CD8-positive, alpha-beta memory T cell (primary cell): ENCODE measurements at regions not wholly inside any gene's neighbourhood (a gene's known extent, or its start where the extent isn't known, plus 50 kb on each side); places are given as distances from the start of the nearest gene placed in this dataset.

Source experiments
- CTCF ChIA-PET: fragments of 350-600 bp; sonication (Branson Sonifier 250); formaldehyde crosslinking; loops from one replicate; lab custom pipeline; 2021; ENCODE audit warnings: antibody characterized with exemption; lab: Charles Lee
- POLR2A ChIA-PET: fragments of 350-600 bp; sonication (Branson Sonifier 250); formaldehyde crosslinking; loops from one replicate; lab custom pipeline; 2021; ENCODE audit warnings: antibody characterized with exemption; lab: Charles Lee
- DNase-seq, 5 donors: peaks; one replicate each; pipeline versions ENCODE4 v3.0.0 to v3.0.0-alpha.2; 2020 to 2022; ENCODE audit warnings: mixed read lengths in 1 of 5
- H3K27ac ChIP-seq: one replicate; pipeline ENCODE4 v1.7.0; 2013; ENCODE audit warnings: low read depth, mild to moderate bottlenecking, low read length, moderate library complexity
- H3K27me3 ChIP-seq: 2 replicates; pipeline ENCODE4 v1.7.0; 2013; ENCODE audit warnings: low read length, mild to moderate bottlenecking; ENCODE audit not compliant: insufficient read depth, poor library complexity, severe bottlenecking
- H3K36me3 ChIP-seq: 2 replicates; pipeline ENCODE4 v1.7.0; 2013; ENCODE audit warnings: mild to moderate bottlenecking, low read length, moderate library complexity; ENCODE audit not compliant: insufficient read depth
- H3K4me1 ChIP-seq: 2 replicates; pipeline ENCODE4 v1.7.0; 2013; ENCODE audit warnings: mild to moderate bottlenecking, low read length, moderate library complexity; ENCODE audit not compliant: insufficient read depth
- H3K4me3 ChIP-seq: 2 replicates; pipeline ENCODE4 v1.7.0; 2013; ENCODE audit warnings: mild to moderate bottlenecking, low read length
- H3K9me3 ChIP-seq: 2 replicates; pipeline ENCODE4 v1.7.0; 2013; ENCODE audit warnings: mild to moderate bottlenecking, low read length
- H3K27ac Mint-ChIP-seq, 8 donors: one replicate each; pipeline ENCODE4 v1.8.0; 2020 to 2021; ENCODE audit warnings: mixed read lengths in 8 of 8, mild to moderate bottlenecking in 6 of 8, inconsistent platforms in 3 of 8, moderate library complexity in 3 of 8
- H3K27me3 Mint-ChIP-seq, 2 donors: one replicate each; pipeline ENCODE4 v1.8.0; 2020 to 2021; ENCODE audit warnings: mixed read lengths in 2 of 2, mild to moderate bottlenecking in 1 of 2, moderate library complexity in 1 of 2
- H3K36me3 Mint-ChIP-seq, 3 donors: one replicate each; pipeline ENCODE4 v1.8.0; 2020 to 2021; ENCODE audit warnings: mixed read lengths in 3 of 3, inconsistent platforms in 1 of 3, mild to moderate bottlenecking in 1 of 3
- H3K4me1 Mint-ChIP-seq, 3 donors: one replicate each; pipeline ENCODE4 v1.8.0; 2020 to 2021; ENCODE audit warnings: mixed read lengths in 3 of 3, inconsistent platforms in 1 of 3, mild to moderate bottlenecking in 1 of 3
- H3K4me3 Mint-ChIP-seq, 7 donors: one replicate each; pipeline ENCODE4 v1.8.0; 2020 to 2021; ENCODE audit warnings: mixed read lengths in 7 of 7, mild to moderate bottlenecking in 6 of 7, moderate library complexity in 4 of 7, inconsistent platforms in 2 of 7
- H3K9me3 Mint-ChIP-seq, 5 donors: one replicate each; pipeline ENCODE4 v1.8.0; 2020 to 2022; ENCODE audit warnings: mixed read lengths in 5 of 5, mild to moderate bottlenecking in 3 of 5, moderate library complexity in 2 of 5, inconsistent platforms in 1 of 5

DNA sequence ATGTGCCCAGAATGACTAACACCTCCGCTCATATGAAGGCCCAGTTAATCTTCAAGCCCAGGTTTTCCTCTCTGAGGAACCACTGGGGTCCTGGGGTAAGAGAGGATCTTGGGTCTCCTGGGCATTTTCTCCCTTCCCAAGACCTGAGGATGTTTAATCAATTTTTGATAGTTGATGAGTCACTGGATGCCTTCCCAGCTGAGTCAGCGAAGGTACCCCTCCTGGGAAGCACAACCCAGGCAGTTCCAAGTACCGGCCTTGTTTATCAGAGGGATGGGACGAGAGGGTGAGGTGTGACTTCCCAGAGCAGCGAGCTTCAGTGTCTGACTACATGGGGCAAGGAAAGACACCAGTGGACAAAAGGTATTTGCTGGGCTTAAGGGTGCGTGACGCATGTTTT lies 119.6 kb upstream of the IL12B start:
- Mint-ChIP-seq H3K27ac (peak overlapping the region in 1 of 8 donors; percentile 23), H3K4me3 (no peak overlapping the region), H3K36me3 (no peaks in the 10 kb centered on the region), H3K9me3 (no peaks in the 10 kb centered on the region), H3K4me1 (peaks cover 5 to 11% (median 6%) of the 10 kb centered on the region in 3 donors), H3K27me3 (peaks cover 4 to 5% of the 10 kb centered on the region in 2 donors)
- CTCF ChIA-PET = interaction anchor here (1.3 kb wide), 1 partner anchor 537 kb away, joined by 4 read pairs; no protein-coding TSS in a partner anchor
- POLR2A ChIA-PET = no interaction called here
- DNase-seq = no peak
- Histone ChIP-seq H3K4me1 (no peaks in the 10 kb centered on the region), H3K9me3 (no peaks in the 10 kb centered on the region), H3K27ac (no peak overlapping the region), H3K4me3 (no peak overlapping the region), H3K36me3 (no peaks in the 10 kb centered on the region), H3K27me3 (no peaks in the 10 kb centered on the region)

DNA sequence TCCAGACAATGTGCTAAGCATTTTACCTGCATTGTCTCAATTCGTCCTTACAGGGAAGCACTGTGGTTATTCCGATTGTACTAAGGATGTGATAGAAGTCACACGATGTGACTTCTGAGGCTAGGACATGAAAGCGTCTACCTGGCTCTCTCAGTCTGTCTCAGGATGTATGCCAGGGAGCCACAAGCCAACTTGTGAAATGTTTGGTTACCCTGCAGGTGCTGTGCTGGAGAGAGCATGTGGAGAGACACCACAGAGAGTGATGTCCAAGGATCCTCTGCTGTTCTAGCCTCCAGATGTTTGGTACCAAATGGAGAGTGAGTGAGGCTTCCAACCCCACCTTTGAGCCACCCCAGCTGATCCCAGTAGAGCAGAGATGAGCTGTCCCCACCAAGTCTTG lies 120.1 kb upstream of the IL12B start:
- Histone ChIP-seq H3K27me3 (no peaks in the 10 kb centered on the region), H3K4me3 (no peak overlapping the region), H3K27ac (no peak overlapping the region), H3K36me3 (no peaks in the 10 kb centered on the region), H3K4me1 (no peaks in the 10 kb centered on the region), H3K9me3 (no peaks in the 10 kb centered on the region)
- Mint-ChIP-seq H3K27me3 (peaks cover 4 to 5% of the 10 kb centered on the region in 2 donors), H3K27ac (peak overlapping the region in 1 of 8 donors; percentile 23), H3K9me3 (no peaks in the 10 kb centered on the region), H3K4me3 (no peak overlapping the region), H3K4me1 (peaks cover 5 to 11% (median 6%) of the 10 kb centered on the region in 3 donors), H3K36me3 (no peaks in the 10 kb centered on the region)
- POLR2A ChIA-PET = no interaction called here
- CTCF ChIA-PET = interaction anchor here (1.3 kb wide), 1 partner anchor 23 kb away, joined by 3 read pairs; no protein-coding TSS in a partner anchor
- DNase-seq = no peak

DNA sequence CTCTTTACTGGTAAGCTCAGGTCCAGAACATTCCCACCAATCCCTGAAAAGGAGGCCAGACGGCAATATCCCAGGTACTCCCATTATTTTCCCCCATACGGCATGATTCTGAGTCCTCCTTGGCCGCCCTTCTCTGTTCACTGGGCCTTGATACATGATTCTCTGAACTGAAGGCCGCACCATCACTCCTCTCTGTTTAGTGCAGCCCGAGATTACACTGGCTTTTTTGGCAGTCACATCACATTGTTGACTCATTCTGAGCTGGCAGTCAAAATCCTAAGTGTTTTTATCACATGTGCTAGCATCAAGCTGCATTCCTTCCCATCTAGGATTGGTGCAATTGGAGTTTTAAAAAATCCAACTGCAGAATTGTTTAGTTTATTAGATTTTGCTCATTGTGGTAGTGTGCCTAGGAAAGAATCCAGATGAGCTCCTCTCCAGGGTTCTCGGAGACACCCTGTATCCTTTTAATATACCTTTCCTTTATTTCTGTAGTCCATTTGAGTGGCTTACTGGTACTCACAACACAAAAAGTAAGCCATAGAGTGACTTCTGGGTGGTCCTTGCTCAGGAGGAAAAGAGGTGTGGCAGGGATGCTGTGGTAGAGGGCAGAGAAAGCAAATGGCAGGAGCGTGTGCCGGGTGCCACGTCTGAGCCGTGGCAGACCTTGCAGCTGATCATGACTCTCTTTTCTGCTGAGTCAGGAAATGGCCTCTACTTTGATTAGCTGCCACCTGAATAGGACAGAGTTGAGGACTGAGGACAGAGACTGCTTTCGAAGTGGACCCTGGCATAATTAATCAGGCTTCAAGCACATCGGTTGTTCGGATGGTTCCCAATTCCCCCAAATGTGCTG lies 121.1 kb upstream of the IL12B start:
- CTCF ChIA-PET = interaction anchor here (1.3 kb wide), 2 partner anchors 10 to 24 kb away, joined by 3 read pairs; no protein-coding TSS in a partner anchor

DNA sequence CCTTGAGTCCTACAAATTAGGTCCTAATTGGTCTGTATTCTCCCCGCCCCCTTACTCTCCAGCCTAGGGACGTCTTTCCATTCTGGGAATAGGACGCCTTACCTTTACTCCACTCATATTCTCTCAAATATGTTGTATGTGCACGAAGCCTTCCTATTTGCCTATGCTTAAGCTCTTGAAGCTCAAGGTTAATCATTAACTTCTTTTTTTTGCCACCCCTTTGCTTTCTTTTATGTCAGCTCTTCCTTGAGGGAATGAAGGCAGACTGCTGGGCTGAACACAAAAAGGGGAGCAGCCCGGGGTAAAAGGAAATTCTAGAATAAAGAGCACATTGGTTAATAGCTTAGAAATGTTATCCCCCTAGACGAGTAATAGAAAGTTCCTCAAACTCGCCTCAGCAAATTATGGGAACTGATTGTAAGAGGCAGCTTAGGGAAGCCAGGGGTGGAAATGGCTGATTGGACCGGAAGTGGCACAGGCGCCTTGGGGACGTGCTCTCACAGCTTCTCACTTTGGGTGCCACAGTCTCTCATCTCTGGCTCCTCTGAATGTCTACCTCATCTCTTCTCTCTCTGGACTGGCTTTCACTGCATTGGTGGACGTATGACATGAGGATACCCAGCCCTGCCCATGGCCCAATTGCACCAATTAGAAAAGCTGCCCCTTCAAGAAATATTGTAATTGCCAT lies 122.3 kb upstream of the IL12B start:
- H3K4me1 Mint-ChIP-seq = peaks cover 11 to 17% (median 14%) of the 10 kb centered on the region in 3 donors
- no peaks in the 10 kb centered on the region for H3K9me3 Mint-ChIP-seq
- H3K9me3 ChIP-seq = no peaks in the 10 kb centered on the region
- H3K27me3 Mint-ChIP-seq = peaks cover 0 to 5% of the 10 kb centered on the region in 2 donors
- no peak overlapping the region for H3K4me3 Mint-ChIP-seq
- peak overlapping the region in 1 of 8 donors; percentile 66 for H3K27ac Mint-ChIP-seq
- POLR2A ChIA-PET = no interaction called here
- no peak overlapping the region for H3K4me3 ChIP-seq
- no peak for DNase-seq
- H3K36me3 ChIP-seq = no peaks in the 10 kb centered on the region
- H3K27me3 ChIP-seq = no peaks in the 10 kb centered on the region
- CTCF ChIA-PET = interaction anchor here (1.0 kb wide), 1 partner anchor 8 kb away, joined by 3 read pairs; no protein-coding TSS in a partner anchor
- no peaks in the 10 kb centered on the region for H3K36me3 Mint-ChIP-seq
- H3K27ac ChIP-seq = no peak overlapping the region
- H3K4me1 ChIP-seq = no peaks in the 10 kb centered on the region

More for the DNA sequence above, 121.1 kb upstream of the IL12B start:
- no peaks in the 10 kb centered on the region for H3K27me3 ChIP-seq
- peaks cover 4 to 5% of the 10 kb centered on the region in 2 donors for H3K27me3 Mint-ChIP-seq
- no peaks in the 10 kb centered on the region for H3K36me3 Mint-ChIP-seq
- no peak for DNase-seq
- H3K4me3 ChIP-seq = no peak overlapping the region
- POLR2A ChIA-PET = no interaction called here
- peaks cover 5 to 11% (median 6%) of the 10 kb centered on the region in 3 donors for H3K4me1 Mint-ChIP-seq
- H3K4me3 Mint-ChIP-seq = no peak overlapping the region
- H3K36me3 ChIP-seq = no peaks in the 10 kb centered on the region
- no peaks in the 10 kb centered on the region for H3K9me3 ChIP-seq
- H3K9me3 Mint-ChIP-seq = no peaks in the 10 kb centered on the region
- no peak overlapping the region for H3K27ac ChIP-seq
- H3K4me1 ChIP-seq = no peaks in the 10 kb centered on the region
- no peak overlapping the region for H3K27ac Mint-ChIP-seq

GRCh38 chr5:159453209-159453608 lies 122.9 kb upstream of the IL12B start:
- H3K36me3 Mint-ChIP-seq = no peaks in the 10 kb centered on the region
- H3K9me3 Mint-ChIP-seq = no peaks in the 10 kb centered on the region
- H3K27ac Mint-ChIP-seq = no peak overlapping the region
- H3K4me1 Mint-ChIP-seq = peaks cover 12 to 21% (median 17%) of the 10 kb centered on the region in 3 donors
- Histone ChIP-seq H3K9me3 (no peaks in the 10 kb centered on the region), H3K36me3 (no peaks in the 10 kb centered on the region), H3K4me3 (no peak overlapping the region), H3K27ac (no peak overlapping the region), H3K27me3 (no peaks in the 10 kb centered on the region), H3K4me1 (no peaks in the 10 kb centered on the region)
- H3K27me3 Mint-ChIP-seq = peaks cover under 1 to 5% of the 10 kb centered on the region in 2 donors
- CTCF ChIA-PET = interaction anchor here (1.0 kb wide), 1 partner anchor 9 kb away, joined by 3 read pairs; no protein-coding TSS in a partner anchor
- no peak overlapping the region for H3K4me3 Mint-ChIP-seq
- no peak for DNase-seq
- POLR2A ChIA-PET = no interaction called here

- H3K27ac ChIP-seq = no peak overlapping the region
- no peaks in the 10 kb centered on the region for H3K4me1 ChIP-seq
- no peak overlapping the region for H3K4me3 ChIP-seq
- ChIA-PET POLR2A (no interaction called here), CTCF (interaction anchor here (1.5 kb wide), 1 partner anchor 24 kb away, joined by 3 read pairs; no protein-coding TSS in a partner anchor)
- no peaks in the 10 kb centered on the region for H3K36me3 ChIP-seq
- no peaks in the 10 kb centered on the region for H3K9me3 ChIP-seq
- Mint-ChIP-seq H3K9me3 (no peaks in the 10 kb centered on the region), H3K36me3 (peaks cover 0 to 9% (median 4%) of the 10 kb centered on the region in 3 donors), H3K4me3 (no peak overlapping the region), H3K4me1 (peaks cover 14 to 37% (median 25%) of the 10 kb centered on the region in 3 donors), H3K27me3 (peaks cover 8 to 19% of the 10 kb centered on the region in 2 donors), H3K27ac (peak overlapping the region in 1 of 8 donors; percentile 35)
- DNase-seq = no peak
- H3K27me3 ChIP-seq = no peaks in the 10 kb centered on the region
Observed at GRCh38 chr5:159456261-159456660, 126.0 kb upstream of the IL12B start.

DNA sequence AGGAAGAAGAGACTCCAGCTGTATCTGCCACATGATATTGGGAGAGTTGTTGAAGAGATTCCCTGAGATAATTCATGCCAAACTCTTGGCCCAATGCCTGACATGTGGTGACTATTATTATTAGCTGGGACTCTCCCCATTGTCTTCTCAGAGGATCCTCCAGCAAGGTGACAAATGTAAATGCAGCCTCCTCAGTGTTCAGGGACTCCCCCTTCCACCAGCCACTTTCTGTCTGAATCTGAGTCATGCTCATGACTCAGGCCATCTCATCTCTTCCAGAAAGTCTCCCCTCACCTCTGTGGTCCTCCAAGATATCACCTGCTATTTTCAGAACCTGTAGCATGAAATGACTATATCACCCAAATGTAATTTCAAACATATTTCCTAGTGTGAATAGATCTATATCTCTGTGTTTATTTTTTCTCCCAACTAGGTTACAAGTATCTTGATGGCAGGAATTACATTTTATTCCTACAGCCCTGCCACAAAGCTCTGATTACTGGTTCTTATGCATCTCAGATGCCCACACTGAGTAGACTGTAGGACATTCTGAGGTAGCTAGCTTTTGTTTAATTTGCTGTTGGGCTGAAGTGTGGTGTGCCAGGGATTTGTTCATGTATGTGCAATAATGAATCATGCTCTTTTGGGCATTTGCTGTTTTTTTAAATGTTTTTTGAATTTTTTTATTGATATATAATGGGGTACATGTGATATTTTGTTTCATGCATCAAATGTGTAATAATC lies 126.6 kb upstream of the IL12B start:
- Histone ChIP-seq H3K4me3 (no peak overlapping the region), H3K27me3 (no peaks in the 10 kb centered on the region), H3K4me1 (no peaks in the 10 kb centered on the region), H3K9me3 (no peaks in the 10 kb centered on the region), H3K27ac (no peak overlapping the region), H3K36me3 (no peaks in the 10 kb centered on the region)
- no peak overlapping the region for H3K4me3 Mint-ChIP-seq
- H3K27me3 Mint-ChIP-seq = peaks cover 8 to 20% of the 10 kb centered on the region in 2 donors
- ChIA-PET CTCF (interaction anchor here (1.5 kb wide), 1 partner anchor 25 kb away, joined by 3 read pairs; no protein-coding TSS in a partner anchor), POLR2A (no interaction called here)
- no peaks in the 10 kb centered on the region for H3K9me3 Mint-ChIP-seq
- H3K36me3 Mint-ChIP-seq = peaks cover 0 to 9% (median 4%) of the 10 kb centered on the region in 3 donors
- peaks cover 14 to 37% (median 25%) of the 10 kb centered on the region in 3 donors for H3K4me1 Mint-ChIP-seq
- H3K27ac Mint-ChIP-seq = no peak overlapping the region
- DNase-seq = no peak
